ENCODE measurements at regions not wholly inside any gene's neighbourhood (a gene's known extent, or its start where the extent isn't known, plus 50 kb on each side); places are given as distances from the start of the nearest gene placed in this dataset.

GRCh38 chr6:19042420-19042819, 655.3 kb downstream of the RNF144B start:
- DNase-seq, result no peak

GRCh38 chr6:19050765-19051164, 663.6 kb downstream of the RNF144B start:
- DNase-seq, result no peak

GRCh38 chr6:19052219-19052618, 665.1 kb downstream of the RNF144B start:
- DNase-seq, result no peak

GRCh38 chr6:19059102-19059501, 672.0 kb downstream of the RNF144B start:
- DNase-seq, result no peak

GRCh38 chr6:19067165-19067564, 680.0 kb downstream of the RNF144B start:
- DNase-seq, result no peak

- DNase-seq, result no peak
Measured at GRCh38 chr6:19070520-19070919, 683.4 kb downstream of the RNF144B start.

GRCh38 chr6:19083801-19084200, 696.7 kb downstream of the RNF144B start:
- no peak for DNase-seq

GRCh38 chr6:19086480-19086879, 699.3 kb downstream of the RNF144B start:
- DNase-seq, result no peak

GRCh38 chr6:19087296-19087695, 700.1 kb downstream of the RNF144B start:
- no peak for DNase-seq

GRCh38 chr6:19087897-19088296, 700.7 kb downstream of the RNF144B start:
- no peak for DNase-seq

- no peak for DNase-seq
Measured at GRCh38 chr6:19100752-19101151, 713.6 kb downstream of the RNF144B start.

GRCh38 chr6:19102936-19103335, 715.8 kb downstream of the RNF144B start:
- no peak for DNase-seq

- no peak for DNase-seq
Measured at GRCh38 chr6:19107468-19107867, 720.3 kb downstream of the RNF144B start.

GRCh38 chr6:19121521-19121920, 715.6 kb upstream of the ID4 start:
- no peak for DNase-seq

GRCh38 chr6:19127081-19127480, 710.1 kb upstream of the ID4 start:
- no peak for DNase-seq

- DNase-seq, result no peak
Measured at GRCh38 chr6:19128701-19129100, 708.5 kb upstream of the ID4 start.

GRCh38 chr6:19135706-19136105, 701.5 kb upstream of the ID4 start:
- no peak for DNase-seq

- no peak for DNase-seq
Measured at GRCh38 chr6:19137505-19137904, 699.7 kb upstream of the ID4 start.

GRCh38 chr6:19142275-19142674, 694.9 kb upstream of the ID4 start:
- no peak for DNase-seq

GRCh38 chr6:19150307-19150706, 686.9 kb upstream of the ID4 start:
- DNase-seq, result no peak

- DNase-seq, result no peak
Measured at GRCh38 chr6:19153270-19153980, 683.7 kb upstream of the ID4 start.

- no peak for DNase-seq
Measured at GRCh38 chr6:19153981-19154295, 683.2 kb upstream of the ID4 start.

GRCh38 chr6:19156443-19156842, 680.7 kb upstream of the ID4 start:
- no peak for DNase-seq

GRCh38 chr6:19157486-19157885, 679.7 kb upstream of the ID4 start:
- no peak for DNase-seq

GRCh38 chr6:19158586-19158985, 678.6 kb upstream of the ID4 start:
- DNase-seq, result no peak

GRCh38 chr6:19159089-19159488, 678.1 kb upstream of the ID4 start:
- DNase-seq, result no peak
